Epithelial cell of esophagus (primary cell): ENCODE measurements at regions not wholly inside any gene's neighbourhood (a gene's known extent, or its start where the extent isn't known, plus 50 kb on each side); places are given as distances from the start of the nearest gene placed in this dataset.

Experiments used
- DNase-seq: peaks from one replicate; pipeline ENCODE4 v3.0.0; 2010; ENCODE audit warnings: low read depth
- H3K4me3 ChIP-seq: 2 replicates; pipeline ENCODE4 v1.5.1; 2011; ENCODE audit warnings: mild to moderate bottlenecking, low read length, control low read depth
- CTCF ChIP-seq: IDR thresholded peaks from 2 replicates; pipeline ENCODE4 v1.5.1; 2011; ENCODE audit warnings: low read depth, mild to moderate bottlenecking, low read length, control low read depth, inconsistent platforms; ENCODE audit not compliant: insufficient read depth; ENCODE audit errors: missing control alignments

DNA sequence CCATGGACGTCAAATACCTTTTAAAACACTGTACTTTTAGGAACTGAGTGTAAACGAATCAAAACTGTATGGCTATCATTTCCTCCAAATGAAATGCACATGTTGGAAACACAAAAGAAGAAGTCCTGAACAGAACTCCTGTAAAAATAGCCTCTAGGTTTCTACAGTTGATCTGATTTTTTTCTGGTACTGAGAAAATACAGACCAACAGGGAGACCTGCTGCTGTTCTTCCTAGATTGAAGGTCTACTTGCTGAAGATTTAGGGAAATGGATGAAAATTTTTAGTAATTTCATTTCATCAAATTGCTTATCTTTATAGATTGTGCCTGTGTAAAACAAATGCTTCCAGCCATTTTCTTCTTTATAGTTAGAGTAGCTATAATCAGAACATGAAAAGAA is 520.4 kb downstream of the SLITRK6 start:
- no peak overlapping the region for H3K4me3 ChIP-seq
- no peak for TF ChIP-seq CTCF
- no peak for DNase-seq

DNA sequence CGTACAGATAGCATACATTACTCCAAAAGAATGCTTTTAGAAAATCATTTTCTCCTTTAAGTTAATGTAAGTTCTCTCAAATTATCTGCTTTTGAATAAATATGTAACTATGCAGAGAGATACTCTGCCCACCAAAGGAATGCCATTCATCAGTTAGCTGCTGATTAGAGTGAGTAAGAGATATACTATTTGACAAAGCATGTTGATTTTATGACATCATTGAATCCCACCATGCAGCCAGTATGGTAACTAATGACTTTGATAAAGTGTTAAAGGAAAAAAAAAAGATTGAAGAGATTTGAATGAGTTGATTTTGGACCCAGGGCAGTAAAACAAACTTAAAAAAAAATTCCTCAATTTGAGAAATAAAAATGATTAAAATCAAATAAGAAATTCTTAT is 521.5 kb downstream of the SLITRK6 start:
- TF ChIP-seq CTCF, result no peak
- peak; percentile 27 for DNase-seq

DNA sequence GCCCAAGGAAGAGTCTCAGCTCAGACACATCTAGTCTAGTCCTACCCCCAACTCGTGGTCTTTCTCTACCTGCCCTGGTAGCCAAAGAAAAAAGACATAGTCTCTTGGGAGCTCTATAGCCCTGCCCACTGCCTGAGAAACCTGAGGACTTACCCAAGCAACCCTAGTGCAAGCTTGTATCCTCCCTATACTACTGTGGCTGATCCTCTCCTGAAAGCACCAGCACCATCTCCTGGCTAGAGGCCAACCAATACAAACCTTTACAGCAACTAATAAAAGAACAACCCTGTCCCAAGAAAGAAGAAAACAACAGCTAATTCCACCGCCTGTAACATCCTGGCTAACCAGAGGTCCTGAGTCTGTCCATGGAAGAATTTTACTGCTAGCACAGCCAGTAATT is 532.4 kb downstream of the SLITRK6 start:
- no peak for TF ChIP-seq CTCF
- no peak for DNase-seq
- no peak overlapping the region for H3K4me3 ChIP-seq

More for the DNA sequence above, 521.5 kb downstream of the SLITRK6 start:
- H3K4me3 ChIP-seq, result no peak overlapping the region

DNA sequence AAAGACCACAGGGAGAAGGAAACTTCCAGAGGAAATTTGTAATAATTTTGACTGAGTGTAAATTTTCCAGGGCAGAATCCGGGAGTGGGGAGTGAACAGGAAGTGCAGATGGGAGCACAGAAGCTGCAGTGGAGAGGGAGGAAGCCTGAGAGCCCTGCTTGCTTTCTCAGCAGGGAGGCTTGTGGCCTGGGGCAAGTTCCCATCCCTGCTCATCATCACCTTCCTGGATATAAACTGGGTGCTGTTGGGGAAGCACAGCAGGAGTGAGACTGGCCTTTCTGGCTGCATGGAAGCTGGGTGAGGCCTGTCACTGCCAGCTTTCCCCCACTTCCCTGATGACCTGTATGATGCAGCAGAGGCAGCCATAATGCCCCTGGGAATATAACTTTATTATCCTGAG is 532.9 kb downstream of the SLITRK6 start:
- peak; percentile 72 for DNase-seq
- TF ChIP-seq CTCF, result no peak
- H3K4me3 ChIP-seq, result no peak overlapping the region

DNA sequence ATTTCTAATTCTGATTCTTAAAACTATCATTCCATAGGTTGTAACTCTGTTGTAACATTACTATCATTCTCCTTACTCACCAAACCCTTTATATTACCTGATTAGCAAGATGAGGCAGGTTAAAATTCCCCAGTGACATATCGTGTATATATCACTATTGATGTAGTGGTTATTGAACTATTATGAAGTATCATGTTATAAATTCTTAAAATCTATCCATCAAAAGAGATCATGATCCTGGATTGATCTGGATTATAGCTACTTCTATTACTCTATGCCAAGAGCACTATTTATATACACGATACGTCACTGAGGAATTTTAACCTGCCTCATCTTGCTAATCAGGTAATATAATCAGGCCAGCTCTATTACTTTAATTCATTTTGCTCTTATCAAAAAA is 533.9 kb downstream of the SLITRK6 start:
- no peak for TF ChIP-seq CTCF
- H3K4me3 ChIP-seq, result no peak overlapping the region
- DNase-seq, result peak; percentile 45

DNA sequence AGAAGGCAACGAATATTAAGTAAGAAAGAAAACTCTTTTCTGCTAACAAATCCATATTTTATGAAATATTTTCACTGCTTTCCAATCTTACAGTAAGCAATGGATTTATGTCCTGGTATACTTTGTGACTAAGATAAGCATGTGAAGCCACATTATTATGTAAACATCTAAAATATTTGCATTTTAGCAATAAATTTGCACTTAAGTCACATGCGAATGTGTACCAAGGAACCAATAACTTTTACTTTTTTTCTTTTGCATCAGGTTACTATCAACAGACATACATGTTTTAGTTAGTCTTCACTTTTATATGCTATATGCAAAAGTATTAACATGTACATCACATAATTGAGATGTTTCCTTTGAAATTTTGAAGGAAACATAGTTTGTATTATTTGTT is 536.7 kb downstream of the SLITRK6 start:
- TF ChIP-seq CTCF, result no peak
- H3K4me3 ChIP-seq, result no peak overlapping the region
- DNase-seq, result no peak

DNA sequence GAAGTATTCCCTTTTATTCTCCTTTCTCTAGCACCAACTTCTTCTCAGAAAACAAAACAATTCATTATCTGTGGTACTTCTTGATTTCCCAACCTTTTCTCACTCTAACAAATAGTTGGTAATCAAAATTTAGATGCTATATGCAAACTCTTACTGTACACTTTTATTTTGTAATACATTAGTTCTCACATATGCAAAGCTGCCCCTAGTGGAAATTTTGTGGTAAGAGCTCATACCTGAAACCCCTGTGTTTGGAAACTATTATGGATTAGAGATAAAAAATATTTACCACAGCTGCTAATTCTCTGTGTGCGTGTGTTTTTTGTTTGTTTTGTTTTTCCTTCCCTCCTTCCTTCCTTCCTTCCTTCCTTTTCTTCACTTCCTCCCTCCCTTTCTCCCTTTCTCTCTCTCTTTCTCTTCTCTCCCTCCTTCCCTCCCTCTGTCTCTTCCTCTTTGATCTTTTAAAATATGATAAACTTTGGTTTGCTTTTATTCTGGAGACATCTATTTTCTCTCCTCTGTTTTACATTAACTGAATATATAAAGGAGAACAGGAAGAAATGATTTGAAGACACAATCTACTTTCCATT is 537.4 kb downstream of the SLITRK6 start:
- TF ChIP-seq CTCF, result peak; percentile 61
- peak; percentile 49 for DNase-seq
- H3K4me3 ChIP-seq, result no peak overlapping the region
